ENCODE measurements at regions not wholly inside any gene's neighbourhood (a gene's known extent, or its start where the extent isn't known, plus 50 kb on each side); places are given as distances from the start of the nearest gene placed in this dataset.

DNA sequence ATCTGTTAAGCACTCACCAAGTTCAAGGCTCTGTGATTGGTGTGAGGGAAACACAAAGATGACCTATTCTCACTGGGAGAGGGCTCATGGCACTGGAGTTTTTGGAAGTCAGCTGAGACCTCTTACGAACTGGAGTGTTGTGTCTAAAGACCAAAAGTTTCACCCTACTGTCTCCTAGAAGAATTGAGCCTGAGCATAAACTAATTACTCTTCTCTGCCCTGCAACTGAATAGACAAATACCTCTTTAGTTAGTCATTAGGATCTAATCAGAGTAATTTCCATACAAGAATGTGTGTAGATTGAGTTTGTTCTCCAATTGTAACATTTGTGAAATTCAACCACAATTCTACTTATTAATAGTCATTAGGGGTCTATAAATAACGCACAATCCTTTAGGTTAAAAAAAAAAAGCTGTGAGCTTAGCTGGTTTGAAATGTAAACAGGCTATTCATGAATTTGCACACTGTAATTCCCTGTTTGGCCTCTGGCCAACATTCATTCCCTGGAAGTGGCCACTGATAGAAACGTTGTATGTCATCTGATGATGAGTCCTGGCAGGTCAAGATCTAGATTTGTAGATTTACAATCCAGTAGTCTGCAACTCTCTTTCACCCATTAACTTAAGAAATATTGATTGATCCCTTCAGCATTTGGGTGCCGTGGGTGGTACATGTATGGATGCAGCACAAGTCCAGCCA lies 76.8 kb upstream of the SOX14 start:
- no peak overlapping the region for H3K4me3 ChIP-seq
- no peaks in the 10 kb centered on the region for H3K4me1 ChIP-seq
- TF ChIP-seq CTCF (IDR thresholded peaks at IDR 0.05) = no peak
- no peak for TF ChIP-seq POLR2A (IDR thresholded peaks at IDR 0.05)
- DNase-seq = no peak
- H3K27ac ChIP-seq = no peak overlapping the region
- WGBS, 2 donors = 35 to 39% methylated on average over 4 of the region's 4 CpGs
- H3K36me3 ChIP-seq = no peaks in the 10 kb centered on the region
- H3K9me3 ChIP-seq = no peaks in the 10 kb centered on the region
- no peaks in the 10 kb centered on the region for H3K27me3 ChIP-seq
- intact Hi-C loops (cut with DNase I) = no loop called here

DNA sequence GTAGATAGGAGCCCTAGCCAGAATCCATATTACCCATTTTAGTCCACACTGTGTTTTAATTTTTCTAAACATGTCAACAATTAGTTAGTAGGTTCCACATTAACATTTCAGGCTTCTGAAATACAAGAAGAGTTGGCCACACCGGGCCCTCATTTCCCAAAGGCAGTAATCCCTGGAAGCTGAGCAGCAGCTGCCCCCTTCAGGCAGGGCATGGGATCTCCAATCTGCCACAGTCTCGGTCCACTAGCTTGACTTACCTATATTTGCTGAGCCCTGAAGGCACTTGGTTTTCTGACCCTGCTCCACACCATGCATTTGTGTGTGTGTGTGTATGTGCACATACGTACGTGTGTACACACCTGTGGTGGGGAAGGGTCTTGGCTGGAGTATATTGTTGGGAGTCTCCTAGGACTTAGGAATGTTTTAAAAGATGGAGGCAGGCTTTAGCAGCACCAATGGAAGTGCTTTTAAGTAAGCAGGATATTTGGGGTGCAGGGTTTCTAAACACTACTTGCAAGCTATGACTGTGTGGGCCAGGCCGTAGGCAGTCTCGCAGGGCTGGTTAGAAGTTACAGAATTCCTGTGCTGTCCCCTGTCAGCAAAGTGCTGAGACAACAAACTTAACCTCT lies 71.2 kb upstream of the SOX14 start:
- Histone ChIP-seq H3K27me3 (peaks cover 0 to 23% (median 0%) of the 10 kb centered on the region in 4 donors), H3K36me3 (no peaks in the 10 kb centered on the region), H3K4me3 (no peak overlapping the region), H3K9me3 (no peaks in the 10 kb centered on the region), H3K27ac (no peak overlapping the region), H3K4me1 (no peaks in the 10 kb centered on the region)
- DNase-seq = no peak
- TF ChIP-seq POLR2A (IDR thresholded peaks at IDR 0.05) (no peak), CTCF (IDR thresholded peaks at IDR 0.05) (peak in 5 of 6 experiments; percentile 16 to 71 (median 35))
- intact Hi-C loops (cut with DNase I) = no loop called here
- WGBS, 2 donors = 25 to 31% methylated on average over 6 of the region's 6 CpGs

GRCh38 chr3:137693791-137694190 lies 70.3 kb upstream of the SOX14 start:
- DNase-seq = no peak
- TF ChIP-seq CTCF (IDR thresholded peaks at IDR 0.05) (no peak), POLR2A (IDR thresholded peaks at IDR 0.05) (no peak)
- Histone ChIP-seq H3K36me3 (no peaks in the 10 kb centered on the region), H3K9me3 (no peaks in the 10 kb centered on the region), H3K4me1 (no peaks in the 10 kb centered on the region), H3K27me3 (peaks cover 0 to 23% (median 0%) of the 10 kb centered on the region in 4 donors), H3K4me3 (no peak overlapping the region), H3K27ac (no peak overlapping the region)
- WGBS, 2 donors = 82 to 96% methylated on average over 2 of the region's 2 CpGs
- intact Hi-C loops (cut with DNase I) = no loop called here

- no peaks in the 10 kb centered on the region for H3K4me1 ChIP-seq
- 48 to 49% methylated on average over 3 to 4 of the region's 6 CpGs for WGBS, 2 donors
- no peaks in the 10 kb centered on the region for H3K36me3 ChIP-seq
Observed at GRCh38 chr3:137694836-137695235, 69.3 kb upstream of the SOX14 start.

More at GRCh38 chr3:137694836-137695235, 69.3 kb upstream of the SOX14 start:
- no peak overlapping the region for H3K27ac ChIP-seq
- H3K9me3 ChIP-seq = no peaks in the 10 kb centered on the region
- intact Hi-C loops (cut with DNase I) = no loop called here
- no peak for DNase-seq
- H3K27me3 ChIP-seq = peaks cover 0 to 23% (median 0%) of the 10 kb centered on the region in 4 donors
- H3K4me3 ChIP-seq = no peak overlapping the region
- TF ChIP-seq POLR2A (IDR thresholded peaks at IDR 0.05) = no peak
- no peak for TF ChIP-seq CTCF (IDR thresholded peaks at IDR 0.05)

Measured in esophagus squamous epithelium (tissue), 5 donors.